HUES64 (cell line): ENCODE measurements at regions not wholly inside any gene's neighbourhood (a gene's known extent, or its start where the extent isn't known, plus 50 kb on each side); places are given as distances from the start of the nearest gene placed in this dataset.

Experiments
- H3K27ac ChIP-seq: 2 replicates; pipeline ENCODE4 v1.7.0; 2013; ENCODE audit warnings: low read depth, low read length, inconsistent platforms
- H3K27me3 ChIP-seq: 2 replicates; pipeline ENCODE4 v1.6.1; 2013; ENCODE audit warnings: mild to moderate bottlenecking, low read length; ENCODE audit not compliant: insufficient read depth
- H3K36me3 ChIP-seq: 2 replicates; pipeline ENCODE4 v1.6.1; 2013; ENCODE audit warnings: mild to moderate bottlenecking, low read length; ENCODE audit not compliant: insufficient read depth
- H3K4me1 ChIP-seq: 2 replicates; pipeline ENCODE4 v1.6.1; 2013; ENCODE audit warnings: mild to moderate bottlenecking, low read length, moderate library complexity; ENCODE audit not compliant: insufficient read depth
- H3K4me3 ChIP-seq: 2 replicates; pipeline ENCODE4 v1.5.1; 2013; ENCODE audit warnings: mild to moderate bottlenecking, low read length, moderate library complexity
- H3K9ac ChIP-seq: 2 replicates; pipeline ENCODE4 v1.6.1; 2013; ENCODE audit warnings: mild to moderate bottlenecking, low read depth, low read length
- H3K9me3 ChIP-seq: 2 replicates; pipeline ENCODE4 v1.6.1; 2013; ENCODE audit warnings: low read depth, low read length; ENCODE audit not compliant: insufficient read depth
- WGBS: fragments of 150-250, 120-280 bp; methylation state at CpG from one replicate; pipeline ENCODE4 v1.1.7; 2013; ENCODE audit warnings: missing lambda C conversion rate; 5-methylcytosine and 5-hydroxymethylcytosine counted together

DNA sequence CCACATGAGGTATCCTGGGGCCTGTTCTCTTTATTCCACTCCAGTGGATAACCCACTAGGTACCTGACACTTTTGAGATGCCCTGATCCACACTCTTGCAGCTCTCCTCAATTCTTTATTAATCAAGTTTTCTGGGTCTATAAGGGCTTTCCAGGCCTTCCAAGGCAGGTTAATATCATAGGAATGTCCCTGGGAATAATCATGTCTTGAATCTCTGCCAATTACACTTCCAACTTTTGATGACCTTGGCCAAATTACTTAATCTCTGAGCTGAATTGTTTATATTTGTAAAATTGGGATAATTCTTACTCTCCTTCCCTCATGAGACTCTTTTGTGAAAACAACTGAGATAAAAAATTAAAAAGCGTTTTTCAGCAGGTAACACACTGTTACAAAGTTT lies 881.7 kb downstream of the MCTP2 start:
- Histone ChIP-seq H3K9ac (no peak overlapping the region), H3K27ac (no peak overlapping the region), H3K4me1 (no peaks in the 10 kb centered on the region), H3K4me3 (no peak overlapping the region), H3K9me3 (no peaks in the 10 kb centered on the region), H3K27me3 (no peaks in the 10 kb centered on the region), H3K36me3 (no peaks in the 10 kb centered on the region)
- WGBS, result no CpG with 5 or more reads among the region's 1 CpG

DNA sequence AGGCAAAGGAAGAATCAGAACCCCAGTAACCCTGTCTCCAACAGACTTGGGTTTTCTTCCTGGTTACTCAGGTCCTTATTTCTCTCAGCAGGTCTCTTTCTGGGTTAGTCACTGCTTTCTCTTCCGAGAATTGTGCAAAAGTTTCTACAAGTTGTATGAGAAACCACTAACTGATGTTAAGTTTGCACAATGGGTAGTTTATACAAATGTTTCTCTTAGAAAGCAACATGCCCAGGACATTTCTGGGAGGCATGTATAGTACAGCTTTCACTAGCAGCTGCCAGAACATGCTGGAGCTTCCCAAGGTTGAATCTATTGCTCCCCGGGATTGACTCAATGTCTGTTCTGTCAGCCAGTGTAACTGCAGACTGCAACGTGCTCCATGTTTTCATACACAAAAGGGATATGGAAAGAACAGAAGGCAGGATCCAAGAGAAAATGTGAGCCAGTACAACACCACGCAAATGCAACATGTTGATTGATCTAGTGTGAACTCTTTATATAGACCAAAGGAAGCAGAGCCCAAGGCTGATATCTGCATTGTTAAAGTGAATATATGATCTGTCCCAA lies 887.8 kb downstream of the MCTP2 start:
- H3K9ac ChIP-seq, result no peak overlapping the region
- no peaks in the 10 kb centered on the region for H3K4me1 ChIP-seq
- no peak overlapping the region for H3K27ac ChIP-seq
- 94% methylated on average over 4 of the region's 4 CpGs for WGBS
- H3K4me3 ChIP-seq, result no peak overlapping the region
- H3K9me3 ChIP-seq, result no peaks in the 10 kb centered on the region
- no peaks in the 10 kb centered on the region for H3K36me3 ChIP-seq
- no peaks in the 10 kb centered on the region for H3K27me3 ChIP-seq

- H3K36me3 ChIP-seq, result no peaks in the 10 kb centered on the region
- H3K27me3 ChIP-seq, result no peaks in the 10 kb centered on the region
- WGBS, result 88% methylated on average over 3 of the region's 3 CpGs
- no peaks in the 10 kb centered on the region for H3K4me1 ChIP-seq
- no peak overlapping the region for H3K27ac ChIP-seq
- no peak overlapping the region for H3K4me3 ChIP-seq
- H3K9ac ChIP-seq, result no peak overlapping the region
- no peaks in the 10 kb centered on the region for H3K9me3 ChIP-seq
Measured at GRCh38 chr15:95120595-95120994, 889.2 kb downstream of the MCTP2 start.

DNA sequence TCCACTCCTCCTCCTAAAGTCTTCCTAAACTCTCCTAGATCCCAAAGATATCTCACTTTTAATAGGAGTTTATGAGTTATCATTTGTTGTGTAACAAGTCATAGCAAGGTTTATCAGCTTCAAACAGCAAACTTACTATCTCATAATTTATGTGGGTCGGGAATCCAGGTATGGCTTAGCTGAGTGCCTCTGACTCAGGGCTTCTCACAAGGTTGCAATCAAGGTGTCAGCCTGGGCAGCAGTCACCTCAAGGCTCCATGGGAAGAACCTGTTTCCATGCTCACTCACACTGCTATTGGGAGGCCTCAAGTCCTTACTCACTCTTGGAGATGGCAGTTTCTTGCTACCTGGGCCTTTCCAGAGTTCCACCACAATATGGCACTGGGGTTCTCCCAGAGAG lies 889.8 kb downstream of the MCTP2 start:
- H3K4me3 ChIP-seq, result no peak overlapping the region
- H3K9ac ChIP-seq, result no peak overlapping the region
- H3K27me3 ChIP-seq, result no peaks in the 10 kb centered on the region
- WGBS, result 85% methylated on average over 1 of the region's 1 CpG
- H3K9me3 ChIP-seq, result no peaks in the 10 kb centered on the region
- H3K4me1 ChIP-seq, result no peaks in the 10 kb centered on the region
- H3K36me3 ChIP-seq, result no peaks in the 10 kb centered on the region
- H3K27ac ChIP-seq, result no peak overlapping the region

DNA sequence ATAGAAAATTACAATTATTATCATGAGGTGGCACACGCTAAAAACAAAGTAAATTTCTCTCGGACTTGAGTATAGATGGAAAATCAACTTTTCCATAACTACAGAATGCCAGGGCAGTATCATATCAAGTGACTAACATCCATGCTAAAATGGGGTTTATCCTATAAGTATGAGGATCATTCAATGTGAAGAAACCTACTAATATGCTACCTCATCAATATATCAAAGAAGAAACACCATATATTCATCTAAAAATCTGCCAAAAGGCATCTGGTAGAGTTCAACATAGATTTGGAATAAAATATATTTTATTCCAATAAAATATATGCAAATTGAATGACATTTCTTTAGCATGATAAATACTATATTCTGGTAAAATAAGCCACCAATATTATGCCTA lies 894.4 kb downstream of the MCTP2 start:
- H3K36me3 ChIP-seq, result no peaks in the 10 kb centered on the region
- no peaks in the 10 kb centered on the region for H3K27me3 ChIP-seq
- WGBS, result no CpG with 5 or more reads among the region's 2 CpGs
- no peaks in the 10 kb centered on the region for H3K9me3 ChIP-seq
- no peak overlapping the region for H3K9ac ChIP-seq
- no peak overlapping the region for H3K27ac ChIP-seq
- no peak overlapping the region for H3K4me3 ChIP-seq
- H3K4me1 ChIP-seq, result no peaks in the 10 kb centered on the region

- Histone ChIP-seq H3K27ac (no peak overlapping the region), H3K27me3 (no peaks in the 10 kb centered on the region), H3K9me3 (no peaks in the 10 kb centered on the region), H3K36me3 (no peaks in the 10 kb centered on the region), H3K9ac (no peak overlapping the region), H3K4me1 (no peaks in the 10 kb centered on the region), H3K4me3 (no peak overlapping the region)
- 88% methylated on average over 2 of the region's 3 CpGs for WGBS
Measured at GRCh38 chr15:95127356-95127755, 896.0 kb downstream of the MCTP2 start.

- H3K4me3 ChIP-seq, result no peak overlapping the region
- H3K27ac ChIP-seq, result no peak overlapping the region
- no peaks in the 10 kb centered on the region for H3K27me3 ChIP-seq
- no peaks in the 10 kb centered on the region for H3K4me1 ChIP-seq
- H3K36me3 ChIP-seq, result no peaks in the 10 kb centered on the region
- no peaks in the 10 kb centered on the region for H3K9me3 ChIP-seq
- no peak overlapping the region for H3K9ac ChIP-seq
- WGBS, result 90% methylated on average over 4 of the region's 4 CpGs
Measured at GRCh38 chr15:95129574-95129973, 898.2 kb downstream of the MCTP2 start.

GRCh38 chr15:95131131-95131556 lies 899.8 kb downstream of the MCTP2 start:
- no peaks in the 10 kb centered on the region for H3K36me3 ChIP-seq
- no peak overlapping the region for H3K4me3 ChIP-seq
- H3K27ac ChIP-seq, result no peak overlapping the region
- no peaks in the 10 kb centered on the region for H3K4me1 ChIP-seq
- no peaks in the 10 kb centered on the region for H3K27me3 ChIP-seq
- 90% methylated on average over 5 of the region's 5 CpGs for WGBS
- H3K9ac ChIP-seq, result no peak overlapping the region
- H3K9me3 ChIP-seq, result no peaks in the 10 kb centered on the region

- H3K27ac ChIP-seq, result no peak overlapping the region
- no peaks in the 10 kb centered on the region for H3K27me3 ChIP-seq
- H3K9ac ChIP-seq, result no peak overlapping the region
- H3K4me3 ChIP-seq, result no peak overlapping the region
- H3K36me3 ChIP-seq, result no peaks in the 10 kb centered on the region
- no peaks in the 10 kb centered on the region for H3K9me3 ChIP-seq
- WGBS, result 81% methylated on average over 1 of the region's 1 CpG
- no peaks in the 10 kb centered on the region for H3K4me1 ChIP-seq
Measured at GRCh38 chr15:95132774-95133173, 901.4 kb downstream of the MCTP2 start.

DNA sequence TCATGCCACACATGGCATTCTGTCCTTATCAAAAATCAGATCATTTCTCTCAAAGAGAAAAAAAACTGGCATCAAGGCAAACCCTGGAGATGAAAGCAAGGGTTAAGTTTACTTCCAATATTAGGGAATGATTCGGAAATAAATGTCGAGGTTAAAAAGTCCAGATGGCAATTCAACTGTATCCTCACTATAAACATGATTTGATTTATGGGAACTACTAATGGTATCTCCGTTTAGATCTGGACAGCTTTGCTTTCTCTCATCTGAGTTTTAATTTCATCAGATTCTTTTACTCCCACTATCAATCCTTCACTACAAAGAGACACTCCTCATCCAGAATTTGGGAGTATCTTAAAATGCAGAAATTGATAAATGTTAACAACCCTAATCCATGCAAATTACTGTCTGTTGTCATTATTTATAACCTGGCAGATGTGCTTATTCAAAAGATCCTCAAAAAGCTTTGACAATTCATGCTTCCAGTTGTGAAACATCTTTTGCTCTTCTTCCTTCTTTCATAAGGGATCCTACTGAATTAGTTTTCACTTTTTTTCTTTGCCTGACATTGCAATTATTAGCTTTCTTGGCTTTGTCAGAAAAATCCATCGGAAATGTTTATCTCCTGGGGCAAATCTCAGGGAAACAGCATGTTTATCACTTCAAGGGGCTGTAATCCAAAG lies 903.2 kb downstream of the MCTP2 start:
- Histone ChIP-seq H3K9me3 (no peaks in the 10 kb centered on the region), H3K27ac (no peak overlapping the region), H3K27me3 (no peaks in the 10 kb centered on the region), H3K9ac (no peak overlapping the region), H3K36me3 (no peaks in the 10 kb centered on the region), H3K4me3 (no peak overlapping the region), H3K4me1 (no peaks in the 10 kb centered on the region)
- 83% methylated on average over 3 of the region's 4 CpGs for WGBS

- Histone ChIP-seq H3K27ac (no peak overlapping the region), H3K27me3 (no peaks in the 10 kb centered on the region), H3K4me3 (no peak overlapping the region), H3K4me1 (no peaks in the 10 kb centered on the region), H3K9ac (no peak overlapping the region), H3K9me3 (no peaks in the 10 kb centered on the region), H3K36me3 (no peaks in the 10 kb centered on the region)
- WGBS, result 93% methylated on average over 3 of the region's 3 CpGs
Measured at GRCh38 chr15:95138604-95139270, 907.4 kb downstream of the MCTP2 start.
